ENCODE measurements at regions not wholly inside any gene's neighbourhood (a gene's known extent, or its start where the extent isn't known, plus 50 kb on each side); places are given as distances from the start of the nearest gene placed in this dataset.

- DNase-seq: no peak
Measured at GRCh38 chr1:213375002-213375401, 324.0 kb downstream of the RPS6KC1 start.

GRCh38 chr1:213376862-213377372 is 325.9 kb downstream of the RPS6KC1 start:
- DNase-seq: no peak

GRCh38 chr1:213380865-213381264 is 329.8 kb downstream of the RPS6KC1 start:
- DNase-seq: no peak

DNA sequence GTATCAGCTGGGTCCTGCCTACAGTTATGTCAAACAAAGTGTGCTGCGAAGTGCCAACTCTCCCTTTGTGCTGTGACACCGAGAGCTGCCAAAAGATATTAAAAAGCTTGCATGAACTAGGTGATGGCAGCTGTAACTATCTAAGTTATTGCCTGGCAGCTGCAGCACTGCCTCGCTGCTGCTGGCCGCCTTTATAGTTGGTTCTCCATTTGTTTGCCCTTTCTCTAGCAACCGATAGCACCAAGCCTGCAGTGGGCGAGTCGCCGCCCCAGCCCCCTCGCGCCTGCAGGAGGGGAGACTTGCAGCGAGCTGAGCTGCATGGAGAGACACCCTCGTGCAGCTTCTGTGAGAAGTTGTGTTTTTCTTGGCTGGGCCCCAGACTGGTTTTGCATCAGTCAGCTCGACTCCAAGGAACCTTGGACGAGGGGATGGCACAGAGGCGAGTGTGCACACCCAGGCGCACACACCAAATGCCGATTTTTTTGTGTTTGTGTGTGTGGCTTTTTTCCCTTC is 330.6 kb downstream of the RPS6KC1 start:
- DNase-seq: no peak

DNA sequence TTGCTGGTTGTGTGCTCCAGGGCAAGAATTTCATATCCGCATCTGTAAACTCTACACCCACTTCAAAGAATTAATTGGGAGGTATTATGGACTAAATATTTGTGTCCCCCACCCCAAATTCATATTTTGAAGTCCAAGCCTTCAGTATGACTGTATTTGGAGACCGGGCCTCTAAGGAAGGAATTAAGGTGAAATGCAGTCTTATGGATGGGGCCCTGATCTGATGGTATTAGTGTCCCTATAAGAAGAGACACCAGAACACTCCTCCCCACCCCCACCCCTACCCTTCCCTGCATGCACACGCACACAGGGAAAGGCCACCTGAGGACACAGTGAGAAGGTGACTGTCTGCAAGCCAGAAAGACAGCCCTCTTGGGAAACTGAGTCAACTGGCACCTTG is 332.4 kb downstream of the RPS6KC1 start:
- DNase-seq: no peak

DNA sequence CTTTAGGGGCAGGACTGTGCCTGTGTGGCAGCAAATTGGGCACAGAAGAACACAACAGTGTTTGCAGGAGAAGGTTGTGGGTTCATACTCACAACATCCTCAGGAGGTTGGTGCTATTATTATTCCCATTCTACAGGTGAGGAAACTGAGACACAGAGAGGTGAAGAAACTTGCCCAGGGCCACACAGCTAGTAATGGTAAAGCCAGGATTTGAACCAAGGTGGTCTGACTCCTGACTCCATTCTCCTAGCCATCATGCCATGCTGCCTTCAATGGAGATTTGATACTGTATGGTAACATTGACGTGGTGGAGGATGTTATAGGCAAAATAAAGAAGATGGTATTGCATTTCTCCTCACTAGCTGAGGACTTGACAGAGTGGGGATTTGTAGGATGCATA is 334.2 kb downstream of the RPS6KC1 start:
- DNase-seq: no peak

DNA sequence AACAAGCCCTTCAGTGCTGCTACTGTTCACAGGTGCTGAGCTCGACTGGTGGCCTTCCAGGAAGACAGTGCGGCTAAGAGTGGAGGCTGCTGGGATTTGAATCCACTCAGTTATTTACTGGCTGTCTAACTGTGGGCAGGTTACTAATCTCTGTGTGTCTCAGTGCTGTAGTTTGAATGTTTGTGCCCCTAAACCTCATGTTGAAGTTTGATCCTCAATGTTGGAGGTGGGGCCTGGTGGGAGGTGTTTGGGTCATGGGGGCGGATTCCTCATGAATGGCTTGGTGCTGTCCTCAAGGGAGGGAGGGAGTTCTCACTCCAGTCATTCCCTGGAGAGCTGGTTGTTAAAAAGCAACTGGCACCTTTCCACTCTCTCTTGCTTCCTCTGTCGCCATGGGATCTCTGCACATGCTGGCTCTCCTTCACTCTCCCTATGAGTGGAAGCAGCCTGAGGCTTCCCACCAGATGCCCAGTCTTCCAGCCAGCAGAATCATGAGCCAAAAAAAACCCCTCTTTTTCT is 334.8 kb downstream of the RPS6KC1 start:
- no peak for DNase-seq

DNA sequence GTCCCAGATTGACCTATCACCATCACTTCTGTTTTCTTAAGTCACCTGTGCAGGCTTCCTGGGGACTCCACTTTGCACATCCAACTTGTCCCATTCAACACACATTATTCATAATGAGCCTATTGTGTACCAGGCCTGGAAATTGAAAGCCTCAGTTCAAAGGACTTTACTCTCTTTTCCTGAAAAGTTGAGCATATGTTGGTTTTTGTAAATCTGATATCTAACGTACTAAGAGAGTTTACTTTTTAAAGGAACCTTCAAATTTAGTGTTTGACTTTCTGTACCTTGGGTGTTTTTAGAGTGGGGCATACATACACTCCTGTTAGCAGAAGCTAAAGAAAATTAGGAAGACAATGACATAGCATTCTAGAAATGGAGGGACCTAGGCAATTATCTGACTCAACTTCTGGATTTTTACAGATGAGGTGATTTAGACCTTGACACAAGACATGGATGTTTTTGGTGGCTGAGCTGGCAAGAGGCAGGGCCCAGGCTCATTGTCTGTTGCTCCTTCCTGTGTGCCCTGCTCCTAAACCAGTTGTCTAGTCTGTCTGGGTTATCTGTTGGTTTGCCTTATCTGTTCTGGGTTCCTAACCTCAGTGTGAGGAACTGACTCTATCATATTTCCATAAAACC is 336.5 kb downstream of the RPS6KC1 start:
- no peak for DNase-seq

DNA sequence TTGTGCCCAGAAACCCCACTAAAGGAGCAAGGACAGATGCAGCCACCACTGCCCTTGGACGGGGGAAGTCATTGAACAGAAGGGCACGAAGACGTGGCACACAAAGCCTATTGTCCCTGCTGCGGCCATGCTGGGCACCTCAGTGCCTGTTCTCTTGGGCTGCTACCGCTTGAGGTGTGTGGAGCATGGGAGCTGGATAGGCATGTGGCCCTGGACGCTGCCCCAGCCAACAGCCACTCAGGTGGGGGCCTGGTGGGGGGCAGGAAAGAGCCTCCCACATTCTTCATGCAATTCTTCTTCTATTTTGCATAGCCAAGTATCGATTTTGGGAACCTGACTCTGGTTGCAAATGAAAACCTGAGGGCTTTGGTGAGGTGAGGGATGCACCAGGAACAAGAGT is 337.2 kb downstream of the RPS6KC1 start:
- DNase-seq: no peak

DNA sequence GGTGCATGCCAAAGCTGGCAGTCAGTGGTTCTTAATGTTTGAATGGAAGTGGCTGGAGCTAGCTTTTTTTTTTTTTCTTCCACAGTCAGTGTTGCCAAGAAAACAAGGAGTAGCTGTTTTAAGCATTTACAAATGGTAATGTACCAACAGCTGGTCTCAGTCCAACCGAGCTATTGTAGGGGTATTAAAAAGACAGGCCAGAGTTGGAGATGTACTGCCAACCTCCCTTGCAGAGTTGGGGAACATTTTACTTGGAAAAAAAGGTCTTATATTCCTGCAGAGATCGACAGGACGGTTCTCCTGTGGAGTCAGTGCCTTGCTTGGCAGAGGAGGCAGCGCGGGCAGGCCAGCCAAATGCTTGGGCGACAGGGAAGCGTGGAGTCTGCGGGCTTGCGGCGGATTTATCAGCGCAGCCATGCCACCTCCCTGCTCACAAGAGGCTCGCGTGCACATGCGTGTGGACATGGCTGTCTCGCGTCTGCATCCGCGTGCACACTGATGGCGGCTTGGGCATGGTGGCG is 338.1 kb downstream of the RPS6KC1 start:
- no peak for DNase-seq

DNA sequence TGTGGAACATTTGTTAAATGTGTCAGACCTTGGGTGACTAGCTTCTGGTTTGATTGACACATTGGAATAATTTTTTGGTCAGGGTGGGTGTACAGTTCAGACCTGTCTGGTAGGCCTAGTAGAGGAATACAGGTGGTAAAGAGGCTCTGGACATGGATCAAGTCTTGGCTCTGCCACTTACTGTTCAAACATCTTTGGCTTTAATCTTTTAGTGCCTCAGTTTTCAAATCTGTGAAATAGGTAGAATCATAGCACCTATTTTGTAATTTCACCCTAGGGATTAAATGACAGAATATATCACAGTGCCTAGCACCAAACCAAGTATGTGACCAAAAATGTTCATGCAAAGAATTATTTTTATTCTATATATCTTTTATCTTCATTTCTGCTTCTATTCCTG is 340.4 kb downstream of the RPS6KC1 start:
- DNase-seq: no peak

DNA sequence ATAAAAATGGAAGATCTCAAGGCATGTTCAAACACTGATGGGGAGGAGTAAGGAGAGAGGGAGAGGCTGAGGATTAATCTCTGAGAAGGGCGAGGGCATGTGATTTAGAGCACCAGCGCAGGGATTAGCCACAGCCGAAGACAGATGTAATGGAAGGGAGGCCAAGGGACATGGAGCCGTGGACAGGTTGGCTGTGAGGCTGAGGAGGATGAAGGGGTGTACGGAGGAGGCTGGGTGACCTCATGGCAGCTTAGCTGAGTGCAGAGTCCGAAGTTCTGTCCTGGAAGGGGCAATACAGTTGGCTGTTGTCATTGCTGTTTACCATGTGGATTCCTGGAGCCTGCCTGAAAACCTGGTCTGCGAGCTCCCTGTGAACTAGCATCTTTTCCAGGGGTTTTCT is 342.8 kb downstream of the RPS6KC1 start:
- no peak for DNase-seq

- no peak for DNase-seq
Measured at GRCh38 chr1:213394837-213395236, 343.8 kb downstream of the RPS6KC1 start.

GRCh38 chr1:213397638-213398037 is 346.6 kb downstream of the RPS6KC1 start:
- no peak for DNase-seq

- DNase-seq: no peak
Measured at GRCh38 chr1:213399695-213400094, 348.7 kb downstream of the RPS6KC1 start.

DNA sequence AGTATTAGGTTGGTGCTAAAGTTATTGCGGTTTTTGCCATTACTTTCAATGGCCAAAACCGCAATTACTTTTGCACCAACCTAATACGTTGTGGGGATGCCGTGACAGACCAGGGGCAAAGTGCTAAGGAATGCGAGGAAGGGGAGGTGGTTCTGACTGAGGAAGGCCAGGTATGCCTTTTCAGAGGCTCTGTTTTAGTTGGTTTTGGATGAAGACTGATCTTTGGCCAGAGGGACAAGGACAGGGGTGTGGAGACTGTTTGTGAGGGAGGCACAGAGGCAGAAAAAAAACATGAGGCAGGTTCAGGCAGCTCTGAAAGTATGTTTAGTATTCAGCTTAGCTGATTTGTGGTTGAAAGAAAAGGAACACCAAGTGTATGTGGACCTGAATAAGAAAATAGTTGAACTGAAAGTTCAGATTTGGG is 358.2 kb downstream of the RPS6KC1 start:
- no peak for DNase-seq

DNA sequence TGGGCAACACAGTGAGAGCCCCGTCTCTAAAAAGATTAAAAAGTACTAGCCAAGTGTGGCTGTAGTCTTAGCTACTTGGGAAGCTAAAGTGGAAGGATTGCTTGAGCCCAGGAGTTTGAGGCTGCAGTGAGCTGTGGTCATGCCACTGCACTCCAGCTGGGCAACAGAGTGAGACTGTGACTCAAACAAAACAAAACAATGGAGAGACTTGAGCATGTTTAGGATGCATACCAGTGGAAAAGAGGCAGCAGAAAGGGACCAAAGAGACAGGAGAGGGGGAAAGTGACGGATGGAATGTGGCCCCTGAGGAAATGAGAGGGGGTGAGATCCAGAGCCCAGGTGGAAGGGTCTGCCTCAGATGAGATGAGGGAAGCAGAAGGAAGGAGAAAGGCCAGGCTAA is 358.9 kb downstream of the RPS6KC1 start:
- DNase-seq: no peak

GRCh38 chr1:213414346-213414745 is 363.3 kb downstream of the RPS6KC1 start:
- DNase-seq: no peak

- no peak for DNase-seq
Measured at GRCh38 chr1:213414911-213415310, 363.9 kb downstream of the RPS6KC1 start.

- no peak for DNase-seq
Measured at GRCh38 chr1:213415691-213416380, 364.8 kb downstream of the RPS6KC1 start.

GRCh38 chr1:213416461-213417224 is 365.6 kb downstream of the RPS6KC1 start:
- DNase-seq: no peak

DNA sequence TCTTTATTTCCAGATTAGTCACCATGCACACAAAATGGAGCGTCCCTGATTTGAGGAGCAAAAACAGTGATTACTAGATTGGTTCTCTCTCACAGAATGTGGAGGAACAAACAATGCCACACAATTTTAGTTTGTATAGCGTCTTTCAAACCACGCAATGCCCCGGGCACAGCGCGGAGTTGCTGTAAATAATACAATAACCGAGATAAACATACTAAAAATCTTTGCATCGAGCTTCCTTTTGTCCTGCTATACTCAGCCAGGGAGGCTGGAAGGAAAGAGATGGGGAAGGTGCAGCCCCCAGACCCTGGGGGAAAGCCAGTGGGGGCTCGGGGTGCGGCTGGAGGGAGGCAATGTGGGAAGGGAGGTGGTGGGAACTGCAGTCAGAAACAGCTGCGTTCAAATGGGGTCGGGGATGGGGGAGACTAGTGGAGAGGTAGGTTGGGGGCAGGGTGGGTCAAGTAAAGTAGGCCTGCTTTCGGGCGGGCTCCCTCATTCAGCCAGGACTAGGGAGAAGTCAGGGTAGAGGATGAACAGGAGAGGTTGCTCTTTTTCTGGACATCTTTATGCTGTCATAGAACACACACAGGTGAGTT is 366.3 kb downstream of the RPS6KC1 start:
- no peak for DNase-seq

- DNase-seq: no peak
Measured at GRCh38 chr1:213417846-213418245, 366.8 kb downstream of the RPS6KC1 start.

Data from activated CD4-positive, alpha-beta T cell treated with anti-CD3 and anti-CD28 coated beads, Interleukin-2, amount 50 U/mL, for 1 hour (primary cell).